Osteocyte (in vitro differentiated cells): ENCODE measurements at regions not wholly inside any gene's neighbourhood (a gene's known extent, or its start where the extent isn't known, plus 50 kb on each side); places are given as distances from the start of the nearest gene placed in this dataset.

Experiments
- DNase-seq: peaks from one replicate; pipeline ENCODE4 v3.0.0; 2021; ENCODE audit warnings: mixed read lengths; ENCODE audit not compliant: unreplicated experiment; ENCODE audit errors: extremely low spot score
- H3K27ac Mint-ChIP-seq: one replicate; pipeline ENCODE4 v1.8.0; 2021; ENCODE audit warnings: mild to moderate bottlenecking, mixed read lengths; ENCODE audit not compliant: unreplicated experiment
- H3K27me3 Mint-ChIP-seq: one replicate; pipeline ENCODE4 v1.8.0; 2021; ENCODE audit warnings: mixed read lengths; ENCODE audit not compliant: unreplicated experiment
- H3K36me3 Mint-ChIP-seq: one replicate; pipeline ENCODE4 v1.8.0; 2021; ENCODE audit warnings: mixed read lengths; ENCODE audit not compliant: unreplicated experiment
- H3K4me1 Mint-ChIP-seq: one replicate; pipeline ENCODE4 v1.8.0; 2021; ENCODE audit warnings: mixed read lengths; ENCODE audit not compliant: unreplicated experiment
- H3K4me3 Mint-ChIP-seq: one replicate; pipeline ENCODE4 v1.8.0; 2021; ENCODE audit warnings: mild to moderate bottlenecking, moderate library complexity, mixed read lengths; ENCODE audit not compliant: unreplicated experiment
- H3K9me3 Mint-ChIP-seq: one replicate; pipeline ENCODE4 v1.8.0; 2021; ENCODE audit warnings: mixed read lengths; ENCODE audit not compliant: unreplicated experiment
- TF ChIP-seq, protein P1 (sequence below): fragments of 200-600 bp; sonication (generic); IDR thresholded peaks from 2 replicates; pipeline ENCODE4 v1.5.0; 2021; ENCODE audit warnings: antibody characterized with exemption, mild to moderate bottlenecking, moderate library complexity

DNA sequence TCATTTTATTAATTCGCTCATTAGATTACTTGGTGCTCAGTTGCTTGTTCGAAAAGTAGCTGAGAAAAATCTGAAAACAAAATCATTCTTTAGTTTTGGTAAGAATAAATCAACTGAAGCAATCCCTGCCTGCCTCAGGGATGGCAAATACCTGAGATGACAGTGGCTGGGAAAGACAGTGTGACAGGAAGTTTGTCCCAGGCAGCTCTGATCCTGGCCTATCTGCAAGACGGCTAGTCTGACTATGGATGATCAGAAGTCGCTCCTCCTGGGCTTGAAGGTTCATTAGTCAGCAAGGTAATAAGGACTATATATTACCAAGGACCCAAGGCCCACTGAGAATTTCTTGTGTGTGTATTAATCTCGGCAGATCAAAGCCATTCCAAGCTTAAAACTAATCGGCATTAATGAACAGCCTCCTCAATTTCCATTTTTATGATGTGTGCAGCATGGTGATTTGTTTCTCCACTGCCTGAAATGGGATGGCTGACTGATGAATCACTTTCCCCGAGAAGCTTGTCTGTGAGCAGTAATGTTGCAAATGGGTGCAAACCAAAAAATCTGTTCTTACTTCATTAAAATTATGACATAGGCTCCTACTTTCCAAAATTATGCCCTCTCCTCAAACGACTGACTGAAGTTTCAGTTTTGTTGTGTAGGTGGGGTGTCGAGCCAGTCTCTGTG, 199.9 kb downstream of the ACTR3 start:
- no peak overlapping the region for H3K27ac Mint-ChIP-seq
- TF ChIP-seq, protein P1, sequence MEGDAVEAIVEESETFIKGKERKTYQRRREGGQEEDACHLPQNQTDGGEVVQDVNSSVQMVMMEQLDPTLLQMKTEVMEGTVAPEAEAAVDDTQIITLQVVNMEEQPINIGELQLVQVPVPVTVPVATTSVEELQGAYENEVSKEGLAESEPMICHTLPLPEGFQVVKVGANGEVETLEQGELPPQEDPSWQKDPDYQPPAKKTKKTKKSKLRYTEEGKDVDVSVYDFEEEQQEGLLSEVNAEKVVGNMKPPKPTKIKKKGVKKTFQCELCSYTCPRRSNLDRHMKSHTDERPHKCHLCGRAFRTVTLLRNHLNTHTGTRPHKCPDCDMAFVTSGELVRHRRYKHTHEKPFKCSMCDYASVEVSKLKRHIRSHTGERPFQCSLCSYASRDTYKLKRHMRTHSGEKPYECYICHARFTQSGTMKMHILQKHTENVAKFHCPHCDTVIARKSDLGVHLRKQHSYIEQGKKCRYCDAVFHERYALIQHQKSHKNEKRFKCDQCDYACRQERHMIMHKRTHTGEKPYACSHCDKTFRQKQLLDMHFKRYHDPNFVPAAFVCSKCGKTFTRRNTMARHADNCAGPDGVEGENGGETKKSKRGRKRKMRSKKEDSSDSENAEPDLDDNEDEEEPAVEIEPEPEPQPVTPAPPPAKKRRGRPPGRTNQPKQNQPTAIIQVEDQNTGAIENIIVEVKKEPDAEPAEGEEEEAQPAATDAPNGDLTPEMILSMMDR = no peak
- no peaks in the 10 kb centered on the region for H3K36me3 Mint-ChIP-seq
- H3K4me3 Mint-ChIP-seq = no peak overlapping the region
- DNase-seq = no peak
- no peaks in the 10 kb centered on the region for H3K4me1 Mint-ChIP-seq
- H3K9me3 Mint-ChIP-seq = no peaks in the 10 kb centered on the region
- no peaks in the 10 kb centered on the region for H3K27me3 Mint-ChIP-seq

DNA sequence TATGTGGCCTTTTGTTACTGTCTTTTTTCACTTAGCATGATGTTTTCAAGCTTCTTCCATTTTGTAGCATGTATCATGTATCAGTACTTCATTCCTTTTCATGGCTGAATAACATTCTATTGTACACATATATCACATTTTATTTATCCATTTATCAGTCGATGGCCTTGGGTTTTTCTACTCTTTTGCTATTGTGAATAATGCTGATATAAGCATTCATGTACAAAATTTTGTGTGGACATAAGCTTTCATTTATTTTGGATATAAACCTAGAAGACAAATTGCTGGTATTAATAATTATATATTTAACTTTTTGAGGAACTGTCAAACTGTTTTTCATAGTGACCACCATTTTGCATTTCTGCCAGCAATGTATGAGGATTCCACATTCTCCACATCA, 201.1 kb downstream of the ACTR3 start:
- TF ChIP-seq, protein P1 = no peak

DNA sequence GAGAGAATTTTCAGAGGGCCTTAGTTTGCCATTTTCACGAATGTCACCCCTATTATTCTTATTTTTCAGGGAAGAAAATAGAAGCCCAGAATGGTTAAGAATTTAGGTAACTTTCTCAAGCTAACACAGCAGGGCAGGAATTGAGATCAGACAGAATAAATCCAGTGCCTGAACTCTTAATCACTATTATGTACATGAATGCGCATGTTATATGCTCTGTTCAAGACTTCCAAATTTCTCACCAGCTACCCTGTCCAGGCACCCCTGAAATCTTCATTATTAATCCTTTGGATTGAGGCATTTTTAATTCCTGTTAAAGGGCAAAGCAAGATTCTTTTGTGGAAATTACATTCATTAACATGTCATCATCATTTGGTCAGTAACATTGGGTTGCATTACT, 218.4 kb downstream of the ACTR3 start:
- no peak for DNase-seq
- Mint-ChIP-seq H3K27ac (no peak overlapping the region), H3K27me3 (no peaks in the 10 kb centered on the region), H3K4me3 (no peak overlapping the region), H3K4me1 (no peaks in the 10 kb centered on the region), H3K36me3 (no peaks in the 10 kb centered on the region), H3K9me3 (peaks cover 15% of the 10 kb centered on the region)
- TF ChIP-seq, protein P1 = no peak

More for the DNA sequence above, 201.1 kb downstream of the ACTR3 start:
- no peak overlapping the region for H3K4me3 Mint-ChIP-seq
- H3K27me3 Mint-ChIP-seq = no peaks in the 10 kb centered on the region
- no peak for DNase-seq
- peaks cover 9% of the 10 kb centered on the region for H3K9me3 Mint-ChIP-seq
- H3K27ac Mint-ChIP-seq = no peak overlapping the region
- no peaks in the 10 kb centered on the region for H3K4me1 Mint-ChIP-seq
- no peaks in the 10 kb centered on the region for H3K36me3 Mint-ChIP-seq

DNA sequence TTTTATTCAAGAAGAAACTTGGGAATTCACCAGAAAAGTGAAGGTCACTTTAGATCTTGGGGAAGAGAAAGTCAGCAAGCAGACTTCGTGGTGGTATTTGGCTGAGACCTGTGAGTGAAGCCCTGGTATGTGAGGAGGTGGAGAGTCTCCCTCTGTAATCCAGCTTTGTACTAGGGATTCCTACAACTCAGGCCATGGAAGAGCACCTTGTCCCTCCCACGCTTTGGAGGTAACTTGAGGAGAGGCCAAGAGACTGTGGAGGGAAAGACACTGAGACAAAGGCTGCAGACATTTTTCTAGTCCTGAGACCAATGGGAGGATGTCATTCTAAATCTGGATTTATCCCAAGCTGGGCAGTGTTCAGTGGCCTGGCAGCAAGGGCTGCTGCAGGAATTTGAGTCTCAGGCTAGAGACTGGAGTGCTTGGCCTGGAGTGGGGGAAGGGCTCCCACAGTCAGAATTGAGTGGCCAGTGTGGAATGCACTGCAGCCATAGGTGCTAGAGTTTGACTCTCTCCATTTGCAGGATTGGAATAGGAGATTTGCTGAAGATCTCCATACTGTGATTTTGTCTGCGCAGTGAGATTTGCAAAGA, 219.0 kb downstream of the ACTR3 start:
- Mint-ChIP-seq H3K36me3 (no peaks in the 10 kb centered on the region), H3K9me3 (peaks cover 10% of the 10 kb centered on the region), H3K27ac (no peak overlapping the region), H3K4me3 (no peak overlapping the region), H3K27me3 (no peaks in the 10 kb centered on the region), H3K4me1 (no peaks in the 10 kb centered on the region)
- TF ChIP-seq, protein P1 = no peak
- DNase-seq = no peak

DNA sequence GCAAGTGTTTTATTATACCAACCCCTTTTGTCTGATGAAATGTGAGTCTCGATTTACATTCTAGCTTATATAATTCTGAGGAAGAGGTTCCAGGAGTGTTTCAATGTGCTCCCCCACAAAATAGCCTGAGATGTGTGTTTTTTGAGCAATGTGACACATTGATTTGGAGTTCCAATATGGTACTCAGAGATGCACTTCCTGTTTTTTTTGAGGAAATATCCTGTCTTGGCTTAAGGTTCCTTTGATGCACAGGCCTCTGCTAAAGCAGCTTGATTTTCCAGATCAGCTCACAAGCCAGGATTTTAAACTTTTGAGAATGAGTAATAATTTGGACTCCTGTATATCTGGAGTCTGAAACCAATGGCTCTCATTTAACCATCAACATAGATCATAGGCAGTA, 221.4 kb downstream of the ACTR3 start:
- Mint-ChIP-seq H3K9me3 (no peaks in the 10 kb centered on the region), H3K4me1 (no peaks in the 10 kb centered on the region), H3K27me3 (peaks cover 2% of the 10 kb centered on the region), H3K27ac (no peak overlapping the region), H3K36me3 (no peaks in the 10 kb centered on the region), H3K4me3 (no peak overlapping the region)
- no peak for DNase-seq
- TF ChIP-seq, protein P1 = no peak
